Stimulated activated CD8-positive, alpha-beta memory T cell treated with anti-CD3 and anti-CD28 coated beads, Interleukin-12 subunit alpha, Interleukin-12 subunit beta, amount 100 ng/mL, for 24 hours (primary cell): ENCODE measurements at regions not wholly inside any gene's neighbourhood (a gene's known extent, or its start where the extent isn't known, plus 50 kb on each side); places are given as distances from the start of the nearest gene placed in this dataset.
A peak's percentile ranks its signal among the peaks of the same experiment; 100 is the strongest.

ENCODE experiments used
- DNase-seq: peaks from one replicate; pipeline ENCODE4 v3.0.0-alpha.2; 2020; ENCODE audit errors: extremely low read depth

- no peak for DNase-seq
These were observed 210.2 kb upstream of the PKDCC start for GRCh38 chr2:41837610-41838009.

DNA sequence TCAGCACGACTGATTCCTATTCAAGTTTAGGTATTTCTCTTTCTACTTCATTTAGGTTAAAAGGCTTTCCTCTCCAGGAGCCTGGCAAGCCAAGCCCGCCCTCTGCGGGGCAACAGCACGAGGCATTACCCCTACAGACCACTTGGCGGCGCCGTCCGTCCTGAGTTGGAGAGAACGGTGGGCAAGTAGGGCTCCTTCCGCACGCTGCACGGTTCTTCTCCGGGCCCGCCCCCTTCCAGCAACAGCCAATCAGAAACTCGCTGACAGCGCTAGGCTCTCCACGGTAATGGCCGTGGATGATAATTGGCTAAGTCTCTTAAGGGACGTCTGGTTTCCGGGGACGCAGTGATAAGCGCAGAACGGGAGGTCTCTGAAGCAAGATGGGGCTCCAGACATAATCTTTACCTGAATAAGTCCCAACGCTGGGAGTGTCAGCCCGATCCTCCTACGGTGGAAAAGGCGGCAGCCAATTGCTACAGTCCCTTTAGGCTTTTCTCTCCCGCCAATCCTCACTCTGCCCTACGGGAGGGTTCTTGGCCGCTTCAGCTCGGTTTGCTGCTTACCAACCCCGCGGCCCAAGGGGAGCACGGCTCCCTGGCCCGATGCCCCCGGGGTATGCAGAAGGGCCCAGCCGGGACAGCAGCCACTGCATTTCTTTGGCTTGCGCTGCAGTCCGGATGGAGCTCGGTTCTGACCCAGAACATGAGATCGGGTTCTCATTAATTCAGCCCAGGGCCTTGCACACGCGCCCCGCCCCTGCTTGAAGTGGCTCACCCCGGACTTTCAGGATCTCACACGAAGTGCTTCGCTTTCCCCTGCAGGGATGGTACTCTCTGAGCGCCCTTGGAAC, 206.9 kb upstream of the PKDCC start:
- peak; percentile 87 for DNase-seq

GRCh38 chr2:41846962-41847361, 200.9 kb upstream of the PKDCC start:
- DNase-seq = no peak

- DNase-seq = no peak
These were observed 199.9 kb upstream of the PKDCC start for GRCh38 chr2:41847744-41848441.

DNA sequence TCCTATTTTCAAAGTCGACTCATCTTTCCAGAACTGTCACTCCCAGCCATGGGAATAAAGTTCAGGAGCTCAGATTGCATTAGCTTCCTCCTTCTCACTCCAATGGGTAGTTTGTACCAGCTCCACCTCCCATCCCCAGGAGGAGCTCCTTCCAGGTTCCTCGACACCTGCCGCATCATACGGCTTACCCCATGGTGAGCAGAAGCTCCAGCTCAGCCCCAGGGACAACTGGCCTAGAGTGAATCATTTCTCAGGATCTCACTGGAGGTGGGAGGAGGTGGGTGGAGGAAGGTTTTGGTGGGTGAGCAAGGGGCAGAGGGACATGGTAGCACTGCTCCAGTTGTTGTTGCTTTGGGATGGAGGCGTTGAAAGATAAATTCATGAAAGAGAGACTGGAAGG, 196.3 kb upstream of the PKDCC start:
- no peak for DNase-seq

DNA sequence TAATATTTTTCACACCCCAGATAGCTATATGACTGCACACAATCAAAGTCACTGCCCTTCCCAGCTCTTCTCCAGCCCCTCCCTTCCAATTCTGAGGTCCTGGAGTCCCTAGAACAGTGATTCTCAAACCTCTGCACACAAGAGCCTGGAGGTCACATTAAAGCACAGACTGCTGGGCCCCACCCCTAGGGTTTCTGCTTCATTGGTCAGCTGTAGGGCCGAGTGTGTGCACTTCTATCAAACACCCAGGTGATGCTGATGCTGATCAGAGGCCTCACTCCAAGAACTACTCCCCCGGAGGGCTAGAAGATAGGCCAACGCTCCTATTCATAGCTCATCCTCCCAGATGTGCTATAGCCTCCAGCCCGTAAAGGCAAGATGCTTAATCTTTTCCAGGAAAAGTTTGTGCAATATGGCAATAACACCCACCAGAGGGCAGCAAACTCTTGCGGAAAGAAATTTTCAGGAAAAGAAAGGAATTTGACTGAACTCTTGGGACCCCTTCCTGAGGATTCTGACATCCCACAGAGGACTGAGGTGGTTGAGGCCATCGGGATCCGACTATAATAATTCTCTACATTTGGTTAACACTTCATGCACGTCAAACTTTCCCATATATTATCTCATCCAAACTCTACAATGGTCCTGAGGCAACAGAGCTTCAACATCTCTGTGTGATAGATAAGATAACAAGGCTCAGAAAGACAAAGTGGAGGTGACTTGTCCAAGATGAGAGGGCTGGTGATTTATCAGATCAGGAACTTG, 194.2 kb upstream of the PKDCC start:
- DNase-seq = no peak

DNA sequence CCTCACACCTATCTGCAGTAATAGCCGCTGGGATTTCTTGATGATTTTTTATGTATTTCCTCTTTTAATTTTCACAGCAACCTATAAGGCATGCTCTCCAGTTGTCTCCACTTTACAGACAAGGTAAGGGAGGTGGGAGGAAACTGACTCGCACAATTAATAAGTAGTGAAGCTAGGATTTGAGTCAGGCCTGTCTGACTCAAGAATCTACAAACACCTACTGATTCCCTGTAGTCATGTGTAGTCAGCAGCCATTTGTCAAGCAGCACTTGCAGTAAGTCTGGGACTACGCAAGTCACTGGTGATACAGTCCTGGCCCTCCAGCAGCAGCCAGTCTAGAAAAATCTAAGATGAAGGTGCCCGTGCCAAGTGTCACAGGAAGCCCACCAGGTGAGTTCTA, 193.6 kb upstream of the PKDCC start:
- DNase-seq = no peak

GRCh38 chr2:41856946-41857345, 190.9 kb upstream of the PKDCC start:
- no peak for DNase-seq

- DNase-seq = no peak
These were observed 188.0 kb upstream of the PKDCC start for GRCh38 chr2:41859615-41860514.

GRCh38 chr2:41863062-41863461, 184.8 kb upstream of the PKDCC start:
- no peak for DNase-seq

GRCh38 chr2:41865263-41865662, 182.6 kb upstream of the PKDCC start:
- no peak for DNase-seq

- no peak for DNase-seq
These were observed 180.3 kb upstream of the PKDCC start for GRCh38 chr2:41867553-41867952.

- DNase-seq = peak; percentile 24
These were observed 178.1 kb upstream of the PKDCC start for GRCh38 chr2:41869542-41870264.

DNA sequence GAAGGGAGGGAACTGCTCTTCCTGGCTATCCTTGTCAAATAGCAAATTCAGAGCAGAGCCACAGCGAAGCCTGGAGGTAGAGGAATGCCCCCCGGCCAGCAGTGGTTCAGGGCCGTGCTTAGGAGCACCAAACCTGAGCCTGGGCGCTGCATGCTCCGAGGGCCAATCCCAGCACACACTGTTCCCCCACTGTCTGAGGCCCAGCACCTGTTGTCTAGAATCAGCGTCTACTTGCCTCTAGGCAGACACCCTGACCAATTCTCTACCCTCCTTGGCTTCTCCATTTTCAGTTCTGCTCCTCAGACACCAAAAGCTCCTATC, 177.6 kb upstream of the PKDCC start:
- DNase-seq = no peak

DNA sequence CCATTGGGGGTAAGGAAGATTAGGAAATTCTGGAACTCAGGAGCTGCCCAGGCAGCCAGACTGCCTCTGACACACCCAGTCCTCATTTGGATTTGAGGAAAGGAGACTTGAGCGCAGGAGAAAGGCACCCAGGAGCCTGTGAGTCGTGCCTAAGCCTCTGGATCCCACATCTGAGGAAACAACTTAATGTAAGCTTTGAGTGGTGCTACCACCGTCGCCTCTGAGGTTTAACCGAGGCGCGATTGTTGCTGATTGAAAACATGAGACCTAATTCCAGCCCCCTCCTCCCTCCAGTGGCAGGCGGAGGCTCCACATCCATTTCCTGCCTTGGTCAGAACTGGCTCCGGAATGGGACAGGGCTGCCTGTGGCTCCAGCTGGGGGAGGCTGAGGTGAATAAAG, 176.7 kb upstream of the PKDCC start:
- DNase-seq = no peak

DNA sequence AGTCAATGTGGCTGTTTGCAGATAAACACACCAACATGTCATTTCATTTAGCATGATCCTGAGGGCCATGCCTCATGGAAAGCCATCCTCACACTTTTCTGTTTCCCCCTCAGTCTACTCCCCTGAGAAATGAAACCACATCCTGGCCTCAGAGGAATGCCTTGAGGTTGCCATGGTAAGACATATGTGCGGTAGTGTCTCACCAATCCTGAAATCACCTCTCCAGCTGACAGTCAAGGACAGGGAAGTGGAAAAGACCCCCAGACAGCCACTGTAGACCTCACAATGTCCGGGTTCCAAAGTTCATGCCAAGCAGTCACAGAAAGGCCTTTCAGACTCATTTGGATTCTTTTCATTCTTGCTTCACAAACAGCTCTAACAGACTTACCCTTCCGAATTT, 175.2 kb upstream of the PKDCC start:
- DNase-seq = no peak

GRCh38 chr2:41873102-41874031, 174.5 kb upstream of the PKDCC start:
- DNase-seq = no peak

DNA sequence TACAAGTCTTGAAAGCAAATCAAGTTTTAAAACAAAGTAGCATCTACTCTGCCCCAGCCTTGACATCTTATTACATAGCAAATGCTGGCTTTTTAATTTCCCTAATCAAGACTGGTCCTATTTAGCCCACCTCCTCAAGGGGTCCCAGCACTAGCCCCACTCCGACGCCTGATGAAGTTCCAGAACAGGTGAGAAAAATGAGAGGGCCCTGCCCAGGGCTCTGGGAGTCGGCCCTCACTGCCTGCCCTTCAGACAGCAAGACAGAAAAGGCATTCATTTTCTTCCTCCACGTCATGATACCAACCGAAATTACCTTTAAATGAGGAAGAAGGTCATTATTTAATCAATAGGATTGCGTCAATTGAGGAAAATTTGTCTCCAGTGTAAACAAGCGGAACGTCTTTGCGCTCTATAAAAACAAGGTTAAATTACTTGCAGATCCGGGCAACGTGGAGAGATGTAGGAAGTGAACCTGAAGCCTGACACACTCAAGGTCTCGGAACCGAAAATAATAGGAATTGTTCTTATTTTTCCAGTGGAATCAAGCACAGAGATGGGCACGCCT, 170.6 kb upstream of the PKDCC start:
- no peak for DNase-seq

GRCh38 chr2:41878056-41878455, 169.8 kb upstream of the PKDCC start:
- no peak for DNase-seq
